ENCODE measurements at regions not wholly inside any gene's neighbourhood (a gene's known extent, or its start where the extent isn't known, plus 50 kb on each side); places are given as distances from the start of the nearest gene placed in this dataset.

DNA sequence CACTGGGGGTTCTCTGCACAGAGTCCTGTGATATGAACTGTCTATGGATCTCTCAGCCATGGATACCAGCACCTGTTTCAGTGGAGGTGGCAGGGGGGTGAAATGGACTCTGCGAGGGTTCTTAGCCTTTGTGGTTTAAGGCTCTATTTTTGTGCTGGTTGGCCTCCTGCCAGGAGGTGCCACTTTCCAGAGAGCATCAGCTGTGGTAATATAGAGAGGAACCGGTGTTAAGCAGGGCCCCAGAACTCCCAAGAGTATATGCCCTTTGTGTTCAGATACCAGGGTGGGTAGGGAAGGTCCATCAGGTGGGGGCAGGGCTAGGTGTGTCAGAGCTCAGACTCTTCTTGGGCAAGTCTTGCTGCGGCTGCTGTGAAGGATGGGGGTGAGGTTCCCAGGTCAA lies 330.0 kb upstream of the PLD5 start:
- TF ChIP-seq, protein P1, sequence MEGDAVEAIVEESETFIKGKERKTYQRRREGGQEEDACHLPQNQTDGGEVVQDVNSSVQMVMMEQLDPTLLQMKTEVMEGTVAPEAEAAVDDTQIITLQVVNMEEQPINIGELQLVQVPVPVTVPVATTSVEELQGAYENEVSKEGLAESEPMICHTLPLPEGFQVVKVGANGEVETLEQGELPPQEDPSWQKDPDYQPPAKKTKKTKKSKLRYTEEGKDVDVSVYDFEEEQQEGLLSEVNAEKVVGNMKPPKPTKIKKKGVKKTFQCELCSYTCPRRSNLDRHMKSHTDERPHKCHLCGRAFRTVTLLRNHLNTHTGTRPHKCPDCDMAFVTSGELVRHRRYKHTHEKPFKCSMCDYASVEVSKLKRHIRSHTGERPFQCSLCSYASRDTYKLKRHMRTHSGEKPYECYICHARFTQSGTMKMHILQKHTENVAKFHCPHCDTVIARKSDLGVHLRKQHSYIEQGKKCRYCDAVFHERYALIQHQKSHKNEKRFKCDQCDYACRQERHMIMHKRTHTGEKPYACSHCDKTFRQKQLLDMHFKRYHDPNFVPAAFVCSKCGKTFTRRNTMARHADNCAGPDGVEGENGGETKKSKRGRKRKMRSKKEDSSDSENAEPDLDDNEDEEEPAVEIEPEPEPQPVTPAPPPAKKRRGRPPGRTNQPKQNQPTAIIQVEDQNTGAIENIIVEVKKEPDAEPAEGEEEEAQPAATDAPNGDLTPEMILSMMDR (IDR thresholded peaks at IDR 0.05; ENCODE audit: insufficient read depth, low read length, poor library complexity, severe bottlenecking) = no peak
- no peak for TF ChIP-seq EZH2phosphoT487 (conservative IDR thresholded peaks at IDR 0.05; ENCODE audit: low read length)

Measured in SU-DHL-6 (cell line).